Stimulated activated CD8-positive, alpha-beta memory T cell treated with anti-CD3 and anti-CD28 coated beads, Interleukin-2, amount 100 ng/mL, for 1 hour (primary cell): ENCODE measurements at regions not wholly inside any gene's neighbourhood (a gene's known extent, or its start where the extent isn't known, plus 50 kb on each side); places are given as distances from the start of the nearest gene placed in this dataset.
"Not testable (repeated sequence)": the region's sequence is repeated elsewhere in the genome, so short reads cannot be mapped to it uniquely, and the experiment has no call there.

Experiments used
- DNase-seq, 2 donors: peaks; one replicate each; pipeline ENCODE4 v3.0.0-alpha.2; 2020; ENCODE audit warnings: low read depth in 2 of 2

GRCh38 chr7:149714081-149714909 lies 59.1 kb downstream of the ZNF467 start:
- DNase-seq, result peak; percentile 87 to 91

DNA sequence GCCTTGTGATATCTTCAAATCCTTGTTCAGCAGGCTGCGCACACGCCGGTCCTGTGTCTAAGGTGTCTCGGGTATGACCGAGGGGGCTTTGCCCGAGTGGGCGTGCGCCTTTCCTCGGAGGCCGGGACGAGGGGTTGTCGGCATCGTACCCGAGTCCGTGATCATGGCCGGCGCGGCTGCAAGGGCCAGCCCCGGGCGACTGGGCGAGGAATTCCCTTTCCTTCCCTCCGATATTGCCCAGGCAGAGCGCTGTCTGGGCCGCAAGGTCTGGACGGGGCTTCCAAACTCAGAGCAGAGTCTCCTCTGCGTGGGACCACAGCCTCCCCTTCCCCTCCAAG lies 59.7 kb downstream of the ZNF467 start:
- DNase-seq, result no peak

GRCh38 chr7:149713061-149713730 lies 60.2 kb downstream of the ZNF467 start:
- DNase-seq, result no peak

DNA sequence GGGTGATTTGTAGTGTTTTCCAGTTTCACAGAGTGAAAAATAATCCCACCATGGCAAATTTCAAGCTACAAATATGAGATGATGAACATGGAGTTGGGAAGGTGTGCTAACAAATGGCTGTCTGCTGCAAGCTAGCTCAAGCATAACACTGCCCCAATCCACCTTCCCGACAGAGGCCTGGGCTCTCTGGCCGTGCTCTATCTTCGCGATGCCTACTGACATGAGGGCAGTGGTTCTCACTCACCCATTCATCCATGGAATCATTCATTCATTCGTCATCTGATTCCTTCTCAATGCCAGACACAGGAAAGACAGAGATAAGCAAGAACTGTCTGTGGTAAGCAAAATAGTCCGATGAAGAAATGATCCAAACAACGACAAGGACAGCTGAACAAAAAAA lies 65.4 kb downstream of the ZNF467 start:
- no peak for DNase-seq

DNA sequence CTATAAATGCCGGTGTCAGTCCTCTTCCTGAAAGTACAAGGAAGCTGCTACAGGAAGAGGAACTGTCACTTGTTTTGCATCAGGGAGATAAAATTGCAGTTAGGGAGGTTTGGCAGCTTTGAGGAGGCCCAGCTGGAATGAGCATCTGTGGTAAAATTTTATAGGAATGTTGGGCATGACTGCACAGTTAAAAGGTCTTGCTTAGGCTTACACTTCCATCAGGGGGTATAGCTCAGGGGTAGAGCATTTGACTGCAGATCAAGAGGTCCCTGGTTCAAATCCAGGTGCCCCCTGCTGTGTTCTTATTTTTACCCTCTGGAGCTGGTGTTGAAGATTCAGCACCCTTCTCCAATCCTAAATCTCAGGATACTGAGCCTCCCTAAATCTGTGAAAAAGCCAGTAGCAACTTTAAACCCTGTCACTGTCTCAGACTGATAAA lies 65.9 kb downstream of the ZNF467 start:
- DNase-seq, result no peak

DNA sequence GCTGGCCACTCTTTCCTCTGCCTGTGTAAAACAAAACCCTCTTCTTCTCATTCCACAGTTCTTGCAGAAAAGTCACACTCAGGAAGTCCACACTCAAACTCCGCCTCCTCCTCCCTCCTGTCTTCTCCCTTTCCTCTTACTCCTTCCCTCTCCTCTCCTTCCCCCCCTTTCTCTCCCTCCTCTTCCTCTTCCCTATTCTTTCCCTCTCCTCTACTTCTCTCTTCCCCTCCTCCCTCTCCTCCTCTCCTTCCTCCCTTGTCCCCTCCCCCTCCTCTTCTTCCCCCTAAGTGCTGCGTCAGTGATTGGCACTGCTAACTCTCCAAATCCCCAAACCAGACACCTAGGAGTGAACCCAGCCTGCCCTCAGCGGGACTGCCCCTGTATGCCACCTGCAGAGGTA lies 67.0 kb downstream of the ZNF467 start:
- DNase-seq, result no peak

DNA sequence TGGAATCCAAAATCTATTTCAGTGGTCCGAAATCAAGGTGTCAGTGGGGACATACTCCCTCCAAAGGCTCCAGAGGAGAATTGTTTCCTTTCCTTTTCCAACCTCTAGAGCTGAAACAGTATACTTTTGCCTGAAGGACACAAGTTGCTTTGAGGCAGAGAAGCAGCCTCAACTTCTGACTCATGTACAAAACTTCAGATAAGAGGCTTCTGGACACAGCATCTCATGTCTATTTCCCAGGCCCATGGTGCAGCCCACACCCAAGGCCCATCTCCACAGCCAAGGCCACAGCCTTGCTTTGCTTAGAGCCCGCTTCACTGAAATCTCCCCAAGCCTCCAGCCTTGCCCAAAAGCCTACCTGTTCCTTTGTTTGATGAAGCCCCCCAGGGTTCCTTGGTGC lies 68.9 kb downstream of the ZNF467 start:
- no peak for DNase-seq

DNA sequence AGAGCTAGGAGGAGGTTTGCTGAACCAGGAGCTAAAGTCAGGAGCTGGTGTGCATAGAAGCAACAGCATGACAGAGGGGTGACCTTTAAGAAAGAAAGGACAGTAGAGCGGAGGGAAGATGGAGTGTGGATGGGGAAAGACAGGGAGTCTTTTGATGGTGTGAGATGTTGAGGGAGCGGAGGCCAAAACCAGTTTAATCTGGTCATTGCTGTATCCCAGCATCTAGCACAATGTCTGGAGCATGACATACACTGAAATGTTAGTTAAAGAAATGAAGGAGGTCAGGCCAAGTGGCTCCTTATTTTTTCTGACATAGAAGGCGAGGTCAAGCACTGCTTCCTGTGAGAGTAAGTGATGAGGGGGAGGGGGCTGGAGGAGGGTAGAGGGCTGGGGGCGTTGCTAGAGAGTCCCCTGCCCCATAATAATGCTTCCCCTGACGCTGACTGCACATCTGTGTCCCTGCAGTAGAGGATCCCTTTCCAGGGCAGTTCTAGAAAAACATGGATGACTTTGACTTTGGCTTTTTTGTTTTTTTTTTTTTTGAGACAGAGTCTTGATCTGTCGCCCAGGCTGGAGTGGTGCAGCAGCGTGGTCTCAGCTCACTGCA lies 70.2 kb downstream of the ZNF467 start:
- DNase-seq, result no peak

DNA sequence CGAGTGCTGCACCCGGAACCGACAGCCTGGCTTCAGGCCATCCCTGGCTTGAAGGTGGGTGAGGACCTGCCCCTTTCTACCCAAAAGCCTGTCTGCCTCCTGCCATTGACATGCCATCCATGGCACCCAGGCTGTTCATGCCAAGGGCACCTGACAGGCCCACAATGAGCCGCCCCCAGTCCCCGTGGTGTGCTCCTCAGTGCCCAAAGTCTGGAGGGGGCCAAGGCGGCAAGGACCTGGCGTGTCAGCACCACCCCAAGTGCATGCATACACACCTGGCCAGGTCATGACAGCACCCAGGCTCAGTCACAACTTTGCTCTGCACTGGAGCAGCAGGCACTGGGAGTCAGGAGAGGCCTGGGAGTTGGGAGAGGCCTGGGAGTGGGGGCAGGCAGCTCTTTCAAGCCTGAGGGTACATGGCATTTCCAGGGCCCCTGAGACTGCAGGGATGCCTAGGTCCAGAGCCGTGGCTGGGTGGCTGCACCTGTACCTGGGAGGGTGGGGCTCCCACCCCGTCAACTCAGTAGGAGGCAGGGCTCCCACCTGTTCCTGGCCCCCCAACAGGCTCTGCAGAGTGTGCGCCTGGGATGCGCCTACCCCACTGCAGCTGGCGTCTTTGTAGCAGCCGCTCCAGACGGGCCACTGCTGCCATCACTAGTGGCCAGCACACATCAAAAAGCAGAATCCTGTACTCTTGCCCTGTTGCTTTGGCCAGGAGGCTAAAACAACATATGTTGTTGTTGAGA lies 71.7 kb downstream of the ZNF467 start:
- DNase-seq, result no peak

DNA sequence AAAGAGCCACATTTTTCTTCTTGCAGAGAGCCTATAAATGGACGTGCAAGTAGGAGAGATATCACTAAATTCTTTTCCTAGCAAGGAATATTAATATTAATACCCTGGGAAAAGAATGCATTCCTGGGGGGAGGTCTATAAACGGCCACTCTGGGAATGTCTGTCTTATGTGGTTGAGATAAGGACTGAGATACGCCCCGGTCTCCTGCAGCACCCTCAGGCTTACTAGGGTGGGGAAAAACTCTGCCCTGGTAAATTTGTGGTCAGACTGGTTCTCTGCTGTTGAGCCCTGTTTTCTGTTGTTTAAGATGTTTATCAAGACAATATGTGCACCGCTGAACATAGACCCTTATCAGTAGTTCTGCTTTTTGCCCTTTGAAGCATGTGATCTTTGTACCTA lies 75.6 kb downstream of the ZNF467 start:
- not testable (repeated sequence) for DNase-seq

DNA sequence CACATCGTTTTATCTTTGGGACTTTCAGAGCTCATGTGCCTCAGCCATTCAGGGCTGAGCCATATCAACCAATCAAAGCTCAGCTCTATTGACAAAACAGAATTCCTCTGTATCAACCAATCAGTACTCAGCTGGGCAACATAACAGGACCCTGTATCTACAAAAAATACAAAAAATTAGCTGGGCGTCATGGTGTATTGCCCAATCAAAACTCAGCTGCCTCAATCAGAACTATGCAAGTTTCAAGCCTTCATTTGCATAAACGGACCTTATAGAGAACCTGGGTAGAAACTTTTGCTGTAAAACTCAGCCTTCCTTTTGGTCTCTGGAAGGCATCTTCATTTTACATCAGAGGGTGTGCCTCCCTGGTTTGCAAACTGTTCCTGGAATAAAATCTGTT lies 77.1 kb downstream of the ZNF467 start:
- DNase-seq, result no peak

DNA sequence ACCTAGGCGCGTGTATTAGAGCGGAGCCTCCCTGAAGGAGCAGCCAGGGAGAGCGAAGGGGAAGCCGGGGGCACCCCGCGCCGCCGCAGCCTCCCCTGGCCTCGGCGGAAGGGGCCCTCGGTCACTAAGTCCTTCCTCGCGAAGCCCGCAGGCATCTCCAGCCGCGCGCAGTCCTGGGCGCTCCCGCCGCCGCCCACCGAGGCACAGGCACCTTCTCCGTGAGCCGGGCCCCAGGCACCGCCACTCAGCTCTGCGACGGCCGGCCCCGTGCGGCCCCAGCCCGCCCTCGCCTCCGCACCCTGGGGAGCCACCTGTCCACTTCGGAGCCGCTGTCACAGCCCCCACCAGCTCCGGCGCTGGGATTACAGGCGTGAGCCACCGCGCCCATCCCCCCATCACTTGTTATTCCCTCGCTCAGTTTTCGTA lies 80.8 kb downstream of the ZNF467 start:
- no peak for DNase-seq

DNA sequence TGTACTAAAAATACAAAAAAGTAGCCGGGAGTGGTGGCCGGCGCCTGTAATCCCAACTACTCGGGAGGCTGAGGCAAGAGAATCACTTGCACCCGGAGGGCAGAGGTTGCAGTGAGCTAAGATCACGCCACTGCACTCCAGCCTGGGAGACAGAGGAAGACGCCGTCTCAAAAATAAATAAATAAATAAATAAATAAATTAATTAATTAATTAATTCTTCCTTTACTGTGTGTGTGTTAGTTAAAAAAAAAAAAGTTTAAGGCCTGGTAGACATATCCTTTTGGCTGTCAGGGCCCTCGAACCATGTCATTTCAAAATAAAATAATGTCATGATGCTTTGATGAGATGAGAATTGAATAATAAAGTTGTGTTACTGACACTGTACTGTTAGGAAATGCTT lies 81.3 kb downstream of the ZNF467 start:
- DNase-seq, result no peak

DNA sequence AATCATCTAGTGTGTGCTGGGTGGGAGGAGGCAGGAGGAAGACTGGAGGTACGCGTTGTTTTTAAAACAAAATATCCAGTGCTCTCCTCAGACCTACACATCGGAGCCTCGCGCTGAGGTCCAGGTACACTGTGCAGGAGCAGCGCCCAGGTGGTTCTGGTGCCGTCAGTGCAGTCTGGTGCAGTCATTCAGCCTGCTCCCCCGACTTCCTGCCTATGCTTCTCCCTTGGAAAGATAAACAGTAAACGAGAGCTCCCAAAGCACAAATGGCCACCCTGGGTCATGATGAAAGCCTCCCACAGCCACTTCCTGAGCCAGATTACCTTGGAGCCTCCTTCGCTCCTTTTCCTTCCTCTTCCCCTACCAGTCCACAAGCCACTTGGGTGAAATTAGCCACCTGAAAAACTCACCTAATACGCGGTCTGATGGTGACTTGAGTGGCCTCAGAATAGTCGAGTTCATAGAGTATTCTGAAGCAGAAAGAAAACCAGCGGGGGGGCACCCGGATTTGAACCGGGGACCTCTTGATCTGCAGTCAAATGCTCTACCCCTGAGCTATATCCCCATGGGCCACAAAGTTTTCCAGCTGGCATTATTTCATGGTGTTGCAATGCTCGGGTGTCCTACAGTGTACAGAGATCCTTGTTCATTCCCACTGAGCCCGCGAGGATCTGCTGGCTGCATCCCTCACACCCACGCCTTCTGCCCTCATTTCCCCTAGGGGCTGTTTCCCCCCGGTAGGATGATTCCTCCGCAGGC lies 82.5 kb downstream of the ZNF467 start:
- DNase-seq, result no peak

DNA sequence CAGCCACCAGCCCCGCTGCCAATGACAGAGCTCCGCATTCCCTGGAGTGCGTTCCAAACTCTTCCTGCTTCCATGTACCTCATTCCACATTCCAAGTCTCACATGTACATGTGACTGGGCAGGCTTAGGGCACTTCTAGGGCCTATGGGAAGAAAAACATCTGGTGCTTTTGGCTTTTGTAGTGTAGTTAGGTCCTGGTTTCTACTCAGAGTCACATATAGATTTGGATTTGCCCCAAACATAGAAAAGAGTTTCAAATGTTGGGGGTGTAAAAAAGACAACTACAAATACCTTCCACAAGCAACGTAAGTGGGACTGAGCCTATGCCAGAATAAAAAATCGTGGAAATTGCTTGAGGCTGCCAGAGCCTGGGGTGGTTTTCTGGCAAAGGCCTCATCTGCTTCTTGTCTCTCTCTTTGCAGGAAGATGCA lies 84.1 kb downstream of the ZNF467 start:
- DNase-seq, result no peak

GRCh38 chr7:149688836-149689235 lies 84.6 kb downstream of the ZNF467 start:
- DNase-seq, result no peak

DNA sequence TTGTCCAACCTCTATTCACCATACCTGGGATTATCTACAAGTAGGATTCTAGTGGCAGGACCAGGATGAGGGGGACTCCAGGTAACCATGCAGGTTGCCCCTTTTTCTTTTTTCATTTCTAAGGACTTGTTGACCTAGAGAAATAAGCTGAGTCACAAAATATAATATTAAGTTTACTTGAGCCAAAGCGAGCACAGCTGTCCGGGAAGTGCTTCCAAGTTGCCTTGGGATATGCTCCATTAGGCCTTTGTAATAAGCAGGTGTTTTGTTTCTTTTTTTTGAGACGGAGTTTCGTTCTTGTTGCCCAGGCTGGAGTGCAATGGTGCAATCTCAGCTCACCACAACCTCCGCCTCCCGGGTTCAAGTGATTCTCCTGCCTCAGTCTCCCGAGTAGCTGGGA lies 85.6 kb downstream of the ZNF467 start:
- not testable (repeated sequence) for DNase-seq

DNA sequence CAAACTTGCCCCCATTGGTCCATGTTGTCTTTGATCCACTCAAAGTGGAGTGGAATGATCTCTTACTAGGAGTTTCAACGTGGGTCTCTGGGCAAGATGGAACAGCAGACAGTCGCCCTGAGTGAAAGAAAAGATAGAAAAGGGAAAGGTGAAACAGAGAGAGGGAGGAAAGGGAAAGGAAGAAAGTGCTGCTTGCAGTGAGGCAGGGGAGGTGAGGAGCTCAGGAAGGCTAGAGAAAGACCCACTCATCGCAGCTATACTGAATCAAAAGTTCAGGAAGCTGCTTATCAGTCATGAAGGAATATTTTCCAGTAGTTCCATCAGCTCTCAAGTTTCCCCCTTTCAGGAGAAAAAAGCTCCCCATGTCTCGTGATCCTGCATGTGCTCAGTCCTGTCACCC lies 86.9 kb downstream of the ZNF467 start:
- DNase-seq, result no peak

- DNase-seq, result no peak
Observed at GRCh38 chr7:149686011-149686410, 87.4 kb downstream of the ZNF467 start.

DNA sequence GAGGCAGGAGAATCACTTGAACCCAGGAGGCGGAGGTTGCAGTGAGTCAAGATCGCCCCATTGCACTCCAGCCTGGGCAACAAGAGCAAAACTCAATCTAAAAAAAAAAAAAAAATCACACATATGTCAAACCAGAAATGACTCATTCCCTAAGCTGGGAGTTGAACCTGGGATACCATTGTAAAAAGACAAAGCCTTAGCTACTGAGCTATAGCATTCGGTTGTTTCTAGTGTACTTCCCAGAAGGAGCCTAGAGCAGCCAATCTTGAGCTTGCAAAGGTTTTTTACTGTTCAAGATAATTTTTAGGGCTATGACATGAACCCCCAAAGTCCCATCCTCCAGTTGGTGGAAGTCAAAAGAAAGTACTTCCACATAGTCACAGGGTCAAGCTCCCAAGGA lies 87.9 kb downstream of the ZNF467 start:
- no peak for DNase-seq

GRCh38 chr7:149683898-149684297 lies 89.5 kb downstream of the ZNF467 start:
- no peak for DNase-seq

DNA sequence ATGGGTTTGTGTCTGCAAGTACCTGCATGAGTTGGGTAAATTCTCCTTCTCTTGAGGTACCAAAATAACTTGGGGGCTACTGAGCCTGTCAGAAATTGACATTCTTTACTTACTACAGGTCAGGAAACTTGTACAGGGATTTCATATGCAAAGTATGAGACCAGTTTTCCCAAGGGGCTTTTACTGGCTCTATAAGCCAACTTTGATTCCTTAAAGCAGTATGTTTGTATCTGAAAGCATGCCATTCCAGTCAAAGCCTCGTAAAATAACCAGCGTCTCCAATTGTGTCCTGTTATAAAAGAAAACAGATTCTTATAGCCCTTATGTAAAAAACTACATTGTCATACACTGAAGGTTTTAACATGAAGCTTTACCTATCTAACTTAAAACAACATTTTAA lies 90.2 kb downstream of the ZNF467 start:
- no peak for DNase-seq
